Right atrium auricular region (tissue), 2 donors: ENCODE measurements at regions not wholly inside any gene's neighbourhood (a gene's known extent, or its start where the extent isn't known, plus 50 kb on each side); places are given as distances from the start of the nearest gene placed in this dataset.

Experiments
- DNase-seq: peaks from one replicate; pipeline ENCODE4 v3.0.0-alpha.2; 2019; ENCODE audit warnings: low spot score
- H3K27ac ChIP-seq, 2 donors: fragments of 200-600 bp; sonication (generic); 1 replicate in 1 of 2; 2 replicates in 1 of 2; pipeline ENCODE4 v1.5.1; 2016 to 2019
- H3K27me3 ChIP-seq, 2 donors: fragments of 200-600 bp; sonication (generic); one replicate each; pipeline versions ENCODE4 v1.5.1 to v1.6.0; 2017 to 2019
- H3K36me3 ChIP-seq: fragments of 200-600 bp; sonication (generic); one replicate; pipeline ENCODE4 v1.5.1; 2016
- H3K4me1 ChIP-seq, 2 donors: fragments of 200-600 bp; sonication (generic); one replicate each; pipeline versions ENCODE4 v1.5.1 to v1.6.0; 2017 to 2019
- H3K4me3 ChIP-seq, 2 donors: fragments of 200-600 bp; sonication (generic); 1 replicate in 1 of 2; 2 replicates in 1 of 2; pipeline ENCODE4 v1.5.1; 2017 to 2019; ENCODE audit warnings: mild to moderate bottlenecking in 1 of 2, moderate library complexity in 1 of 2
- H3K9me3 ChIP-seq, 2 donors: fragments of 200-600 bp; sonication (generic); one replicate each; pipeline ENCODE4 v1.5.1; 2019
- CTCF ChIP-seq, 2 donors: fragments of 200-600 bp; sonication (generic); IDR thresholded peaks; one replicate each; pipeline ENCODE4 v1.5.1; 2019; ENCODE audit warnings: antibody characterized with exemption in 2 of 2

DNA sequence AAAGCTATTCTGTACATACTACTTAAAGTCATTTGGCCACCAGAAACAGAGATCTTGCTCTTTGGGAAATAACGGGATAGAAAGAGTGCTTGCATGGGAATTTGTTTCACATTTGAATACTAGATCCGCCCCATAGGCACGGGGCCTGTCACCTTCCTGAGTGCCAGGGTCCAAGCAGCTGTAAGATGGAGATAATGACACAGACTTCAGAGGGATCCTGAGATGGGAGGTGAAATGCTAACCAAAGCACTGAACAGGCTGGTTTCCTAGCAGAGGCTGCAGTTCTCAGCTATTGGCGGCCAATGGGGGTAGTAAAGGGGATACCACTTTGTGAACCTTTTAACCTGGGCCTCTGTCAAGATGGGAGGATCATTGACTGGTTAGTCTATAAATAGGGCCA lies 225.4 kb downstream of the IRF8 start:
- H3K9me3 ChIP-seq = no peaks in the 10 kb centered on the region
- no peak overlapping the region for H3K27ac ChIP-seq
- no peak for DNase-seq
- no peaks in the 10 kb centered on the region for H3K36me3 ChIP-seq
- H3K4me1 ChIP-seq = no peaks in the 10 kb centered on the region
- no peaks in the 10 kb centered on the region for H3K27me3 ChIP-seq
- no peak for TF ChIP-seq CTCF (IDR thresholded peaks at IDR 0.05)
- H3K4me3 ChIP-seq = no peak overlapping the region

- Histone ChIP-seq H3K4me3 (no peak overlapping the region), H3K36me3 (no peaks in the 10 kb centered on the region), H3K27me3 (no peaks in the 10 kb centered on the region), H3K4me1 (no peaks in the 10 kb centered on the region), H3K27ac (no peak overlapping the region), H3K9me3 (no peaks in the 10 kb centered on the region)
- TF ChIP-seq CTCF (IDR thresholded peaks at IDR 0.05) = no peak
- DNase-seq = no peak
These were observed 227.9 kb downstream of the IRF8 start for GRCh38 chr16:86126891-86127290.

DNA sequence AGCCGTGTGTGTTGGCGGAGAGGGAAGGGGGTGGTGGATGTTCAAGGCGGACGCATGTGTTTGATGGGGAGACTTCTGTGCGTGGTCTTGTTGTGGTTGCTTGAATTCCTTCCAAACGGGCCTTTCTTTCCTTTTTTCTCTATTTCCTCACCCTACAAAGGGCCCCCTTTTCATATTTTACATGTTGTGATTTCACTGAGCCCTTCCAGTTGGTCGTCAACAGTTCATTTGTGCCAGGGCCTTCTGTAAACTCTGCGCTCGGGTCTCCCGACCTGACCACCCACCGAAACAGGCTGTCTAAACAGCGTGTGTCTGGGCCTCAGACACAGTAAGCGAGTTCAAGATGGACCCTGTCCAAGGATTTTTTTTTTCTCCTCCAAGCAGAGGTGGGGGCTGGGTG lies 228.4 kb downstream of the IRF8 start:
- no peak for DNase-seq
- no peak for TF ChIP-seq CTCF (IDR thresholded peaks at IDR 0.05)
- Histone ChIP-seq H3K36me3 (no peaks in the 10 kb centered on the region), H3K27me3 (no peaks in the 10 kb centered on the region), H3K9me3 (no peaks in the 10 kb centered on the region), H3K27ac (no peak overlapping the region), H3K4me1 (no peaks in the 10 kb centered on the region), H3K4me3 (no peak overlapping the region)

DNA sequence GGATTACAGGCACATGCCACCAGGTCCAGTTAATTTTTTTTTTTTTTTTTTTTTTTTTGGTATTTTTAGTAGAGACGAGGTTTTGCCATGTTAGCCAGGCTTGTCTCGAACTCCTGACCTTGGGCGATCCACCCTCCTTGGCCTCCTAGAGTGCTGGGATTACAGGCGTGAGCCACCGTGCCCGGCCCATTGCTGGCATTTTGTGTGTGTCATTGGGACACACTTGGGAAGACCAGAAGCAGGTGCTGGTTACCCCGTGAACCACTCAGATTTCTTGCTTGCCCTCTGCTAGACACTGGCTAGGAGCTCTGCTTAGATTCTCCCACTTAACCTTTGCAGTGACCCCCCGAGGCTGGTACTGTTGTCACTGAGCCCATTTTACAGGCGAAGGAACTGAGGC lies 229.3 kb downstream of the IRF8 start:
- no peak for DNase-seq
- H3K4me1 ChIP-seq = no peaks in the 10 kb centered on the region
- H3K36me3 ChIP-seq = no peaks in the 10 kb centered on the region
- H3K9me3 ChIP-seq = no peaks in the 10 kb centered on the region
- H3K4me3 ChIP-seq = no peak overlapping the region
- TF ChIP-seq CTCF (IDR thresholded peaks at IDR 0.05) = no peak
- H3K27me3 ChIP-seq = no peaks in the 10 kb centered on the region
- no peak overlapping the region for H3K27ac ChIP-seq

DNA sequence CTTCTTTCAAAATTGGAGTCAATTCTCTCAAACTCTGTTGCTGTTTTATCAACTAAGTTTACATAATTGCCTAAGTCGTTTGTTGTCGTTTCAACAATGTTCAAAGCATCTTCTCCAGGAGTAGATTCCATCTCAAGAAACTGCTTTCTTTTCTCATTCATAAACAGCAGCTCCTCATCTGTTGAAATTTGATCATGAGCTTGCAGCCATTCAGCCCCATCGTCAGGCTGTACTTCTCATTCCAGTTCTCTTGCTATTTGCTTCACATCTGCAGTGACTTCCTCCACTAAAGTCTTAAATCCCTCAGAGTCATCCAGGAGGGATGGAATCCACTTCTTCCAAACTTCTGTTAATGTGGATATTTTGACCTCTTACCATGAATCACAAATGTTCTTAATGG lies 230.6 kb downstream of the IRF8 start:
- Histone ChIP-seq H3K9me3 (no peaks in the 10 kb centered on the region), H3K27ac (no peak overlapping the region), H3K36me3 (no peaks in the 10 kb centered on the region), H3K4me1 (no peaks in the 10 kb centered on the region), H3K4me3 (no peak overlapping the region), H3K27me3 (no peaks in the 10 kb centered on the region)
- TF ChIP-seq CTCF (IDR thresholded peaks at IDR 0.05) = no peak
- no peak for DNase-seq

DNA sequence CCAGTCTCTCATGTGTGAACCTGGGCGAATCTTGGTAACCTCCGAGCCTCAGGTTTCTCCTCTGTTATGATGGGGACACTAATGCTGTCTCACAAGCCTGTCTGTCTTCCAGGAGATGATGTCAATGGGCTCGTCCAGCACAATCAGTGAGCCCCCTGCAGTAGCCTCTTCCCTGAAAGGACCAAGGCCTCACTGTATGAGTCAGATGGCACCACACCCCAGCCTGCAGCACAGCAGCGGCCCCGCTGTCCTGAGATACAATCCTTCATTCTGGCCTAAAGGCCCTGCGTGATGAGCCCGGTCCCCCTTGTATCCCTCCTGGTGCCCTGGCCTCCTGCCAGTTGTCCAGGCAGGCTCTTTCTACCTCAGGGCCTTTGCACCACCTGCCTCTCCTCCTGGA lies 234.4 kb downstream of the IRF8 start:
- no peaks in the 10 kb centered on the region for H3K36me3 ChIP-seq
- no peaks in the 10 kb centered on the region for H3K27me3 ChIP-seq
- no peak for TF ChIP-seq CTCF (IDR thresholded peaks at IDR 0.05)
- H3K4me3 ChIP-seq = no peak overlapping the region
- H3K9me3 ChIP-seq = no peaks in the 10 kb centered on the region
- H3K4me1 ChIP-seq = no peaks in the 10 kb centered on the region
- DNase-seq = no peak
- no peak overlapping the region for H3K27ac ChIP-seq
